PC-9 (cell line): ENCODE measurements at regions not wholly inside any gene's neighbourhood (a gene's known extent, or its start where the extent isn't known, plus 50 kb on each side); places are given as distances from the start of the nearest gene placed in this dataset.

ENCODE experiments used
- EZH2 ChIP-seq: fragments of 200-600 bp; sonication (generic); IDR thresholded peaks from 2 replicates; pipeline ENCODE4 v1.8.0; 2017; ENCODE audit warnings: antibody characterized with exemption, low read depth
- TF ChIP-seq, protein P1 (sequence below): fragments of 200-600 bp; sonication (generic); conservative IDR thresholded peaks from 2 replicates; pipeline ENCODE4 v1.6.1; 2017; ENCODE audit warnings: mixed run types, antibody characterized with exemption, mild to moderate bottlenecking, moderate library complexity

DNA sequence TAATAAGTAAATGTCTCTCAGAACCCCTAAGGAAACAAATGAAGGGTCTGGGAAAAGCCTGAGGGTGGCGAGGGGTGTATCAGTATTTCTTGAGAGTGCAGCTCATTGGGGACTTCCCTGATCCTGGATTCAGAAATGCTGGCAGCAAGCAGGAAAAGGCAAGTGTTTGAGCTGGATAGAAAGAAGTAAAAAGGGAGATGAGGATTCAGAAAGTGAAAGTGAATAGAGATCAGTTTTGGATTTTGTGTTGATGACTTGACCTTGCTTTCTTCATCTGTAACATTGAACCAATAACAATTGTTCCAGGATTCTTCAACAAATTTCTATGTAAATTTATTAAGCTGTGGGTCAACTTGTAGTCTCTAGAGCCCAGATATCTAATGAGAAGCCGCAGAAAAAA, 66.9 kb upstream of the CTSC start:
- TF ChIP-seq, protein P1, sequence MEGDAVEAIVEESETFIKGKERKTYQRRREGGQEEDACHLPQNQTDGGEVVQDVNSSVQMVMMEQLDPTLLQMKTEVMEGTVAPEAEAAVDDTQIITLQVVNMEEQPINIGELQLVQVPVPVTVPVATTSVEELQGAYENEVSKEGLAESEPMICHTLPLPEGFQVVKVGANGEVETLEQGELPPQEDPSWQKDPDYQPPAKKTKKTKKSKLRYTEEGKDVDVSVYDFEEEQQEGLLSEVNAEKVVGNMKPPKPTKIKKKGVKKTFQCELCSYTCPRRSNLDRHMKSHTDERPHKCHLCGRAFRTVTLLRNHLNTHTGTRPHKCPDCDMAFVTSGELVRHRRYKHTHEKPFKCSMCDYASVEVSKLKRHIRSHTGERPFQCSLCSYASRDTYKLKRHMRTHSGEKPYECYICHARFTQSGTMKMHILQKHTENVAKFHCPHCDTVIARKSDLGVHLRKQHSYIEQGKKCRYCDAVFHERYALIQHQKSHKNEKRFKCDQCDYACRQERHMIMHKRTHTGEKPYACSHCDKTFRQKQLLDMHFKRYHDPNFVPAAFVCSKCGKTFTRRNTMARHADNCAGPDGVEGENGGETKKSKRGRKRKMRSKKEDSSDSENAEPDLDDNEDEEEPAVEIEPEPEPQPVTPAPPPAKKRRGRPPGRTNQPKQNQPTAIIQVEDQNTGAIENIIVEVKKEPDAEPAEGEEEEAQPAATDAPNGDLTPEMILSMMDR, result no peak
- no peak for TF ChIP-seq EZH2
